ENCODE measurements at regions not wholly inside any gene's neighbourhood (a gene's known extent, or its start where the extent isn't known, plus 50 kb on each side); places are given as distances from the start of the nearest gene placed in this dataset.

- TF ChIP-seq CHD7 (IDR thresholded peaks at IDR 0.05; ENCODE audit: insufficient replicate concordance, low read length) (no peak), TEAD4 (IDR thresholded peaks at IDR 0.05; ENCODE audit: low read depth, low read length) (no peak), POU5F1 (IDR thresholded peaks at IDR 0.05; ENCODE audit: low read depth, low read length) (no peak), POLR2AphosphoS5 (IDR thresholded peaks at IDR 0.05; ENCODE audit: low read depth, low read length) (no peak), PHF8 (conservative IDR thresholded peaks at IDR 0.05; ENCODE audit: low read depth, low read length) (no peak), HDAC6 (IDR thresholded peaks at IDR 0.05; ENCODE audit: low read depth, low read length) (no peak)
- TF ChIP-seq, protein P1, sequence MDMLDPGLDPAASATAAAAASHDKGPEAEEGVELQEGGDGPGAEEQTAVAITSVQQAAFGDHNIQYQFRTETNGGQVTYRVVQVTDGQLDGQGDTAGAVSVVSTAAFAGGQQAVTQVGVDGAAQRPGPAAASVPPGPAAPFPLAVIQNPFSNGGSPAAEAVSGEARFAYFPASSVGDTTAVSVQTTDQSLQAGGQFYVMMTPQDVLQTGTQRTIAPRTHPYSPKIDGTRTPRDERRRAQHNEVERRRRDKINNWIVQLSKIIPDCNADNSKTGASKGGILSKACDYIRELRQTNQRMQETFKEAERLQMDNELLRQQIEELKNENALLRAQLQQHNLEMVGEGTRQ (IDR thresholded peaks at IDR 0.05; ENCODE audit: low read length), result no peak
Measured at GRCh38 chr6:81816380-81816779, 63.9 kb upstream of the TENT5A start (continued).

Data from H1 (cell line).